ENCODE measurements at regions not wholly inside any gene's neighbourhood (a gene's known extent, or its start where the extent isn't known, plus 50 kb on each side); places are given as distances from the start of the nearest gene placed in this dataset.

DNA sequence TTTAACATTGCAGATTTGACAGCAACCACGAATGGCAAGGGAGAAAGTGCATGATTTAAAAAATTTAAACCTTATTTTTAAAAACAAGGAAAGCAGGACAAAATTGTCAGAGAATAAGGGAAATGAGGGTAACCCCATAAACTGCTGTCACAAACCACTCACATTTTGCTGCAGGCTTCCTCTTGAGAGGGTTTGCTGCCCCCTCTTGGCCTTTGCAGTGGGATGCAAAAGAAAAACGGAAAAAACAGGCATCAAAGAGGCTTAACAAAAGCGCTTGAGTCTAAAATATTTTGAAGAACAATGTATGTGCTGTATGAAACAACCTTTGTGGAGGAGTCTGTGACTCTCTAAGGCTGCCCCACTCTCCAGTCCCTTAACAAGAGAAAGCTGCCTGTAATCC, 91.6 kb downstream of the TMX3 start:
- DNase-seq (ENCODE audit: low read depth in 3 of 3), result peak in 1 of 3 experiments; percentile 16

- no peak for DNase-seq (ENCODE audit: low read depth in 3 of 3)
These were observed 103.6 kb downstream of the TMX3 start for GRCh38 chr18:68611311-68611710.

DNA sequence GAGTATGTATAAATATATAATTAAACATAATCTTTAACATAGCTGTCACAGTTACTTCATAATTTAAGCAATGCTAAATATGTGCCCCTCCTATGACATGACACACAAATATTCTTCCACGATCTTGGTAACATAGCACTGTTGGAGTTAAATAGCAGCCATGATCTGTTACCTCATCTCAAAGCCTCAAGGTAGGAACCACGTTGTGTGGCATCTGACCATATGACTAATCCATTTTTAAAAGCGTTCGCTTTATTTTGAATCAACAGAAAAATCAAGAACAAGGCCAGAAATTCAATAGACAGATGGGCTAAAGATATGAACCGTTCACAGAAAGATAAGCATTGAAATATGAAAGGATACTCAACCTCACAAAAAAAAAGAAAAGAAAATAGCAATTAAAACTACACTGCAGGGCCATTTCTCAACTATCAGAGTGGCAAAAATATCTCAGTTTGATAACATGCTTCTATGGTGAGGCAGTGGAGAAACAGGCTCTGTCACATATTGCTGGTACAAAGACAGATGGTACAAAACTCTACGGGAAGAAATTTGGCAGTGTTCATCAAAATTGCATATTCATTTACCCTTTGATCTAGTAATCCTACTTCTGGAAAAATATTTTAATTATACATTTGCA, 105.9 kb downstream of the TMX3 start:
- no peak for DNase-seq (ENCODE audit: low read depth in 3 of 3)

GRCh38 chr18:68607852-68608251, 107.1 kb downstream of the TMX3 start:
- no peak for DNase-seq (ENCODE audit: low read depth in 3 of 3)

GRCh38 chr18:68604256-68604655, 110.7 kb downstream of the TMX3 start:
- DNase-seq (ENCODE audit: low read depth in 3 of 3), result no peak

- DNase-seq (ENCODE audit: low read depth in 3 of 3), result no peak
These were observed 118.9 kb downstream of the TMX3 start for GRCh38 chr18:68596016-68596415.

GRCh38 chr18:68588169-68588568, 126.7 kb downstream of the TMX3 start:
- no peak for DNase-seq (ENCODE audit: low read depth in 3 of 3)

DNA sequence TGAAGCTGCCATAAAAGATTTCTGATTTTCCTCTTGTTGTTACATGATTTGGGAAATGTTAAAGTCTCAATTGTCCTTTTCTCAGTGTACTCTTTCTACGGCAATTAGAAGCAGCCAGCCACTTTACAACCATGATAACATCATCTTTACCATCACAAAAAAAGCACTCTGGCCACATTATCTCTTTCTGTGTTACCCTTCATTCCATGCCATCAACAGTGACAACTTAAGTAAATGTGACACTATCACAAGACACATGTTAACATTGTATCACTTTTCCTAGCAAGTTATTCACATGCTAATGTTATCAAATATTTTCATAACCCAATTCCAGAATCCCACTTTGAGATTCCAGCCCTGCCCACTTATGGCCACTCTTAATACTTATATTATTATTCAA, 131.2 kb downstream of the TMX3 start:
- DNase-seq (ENCODE audit: low read depth in 3 of 3), result no peak

- no peak for DNase-seq (ENCODE audit: low read depth in 3 of 3)
These were observed 140.6 kb downstream of the TMX3 start for GRCh38 chr18:68574311-68574710.

- no peak for DNase-seq (ENCODE audit: low read depth in 3 of 3)
These were observed 145.0 kb downstream of the TMX3 start for GRCh38 chr18:68569936-68570335.

DNA sequence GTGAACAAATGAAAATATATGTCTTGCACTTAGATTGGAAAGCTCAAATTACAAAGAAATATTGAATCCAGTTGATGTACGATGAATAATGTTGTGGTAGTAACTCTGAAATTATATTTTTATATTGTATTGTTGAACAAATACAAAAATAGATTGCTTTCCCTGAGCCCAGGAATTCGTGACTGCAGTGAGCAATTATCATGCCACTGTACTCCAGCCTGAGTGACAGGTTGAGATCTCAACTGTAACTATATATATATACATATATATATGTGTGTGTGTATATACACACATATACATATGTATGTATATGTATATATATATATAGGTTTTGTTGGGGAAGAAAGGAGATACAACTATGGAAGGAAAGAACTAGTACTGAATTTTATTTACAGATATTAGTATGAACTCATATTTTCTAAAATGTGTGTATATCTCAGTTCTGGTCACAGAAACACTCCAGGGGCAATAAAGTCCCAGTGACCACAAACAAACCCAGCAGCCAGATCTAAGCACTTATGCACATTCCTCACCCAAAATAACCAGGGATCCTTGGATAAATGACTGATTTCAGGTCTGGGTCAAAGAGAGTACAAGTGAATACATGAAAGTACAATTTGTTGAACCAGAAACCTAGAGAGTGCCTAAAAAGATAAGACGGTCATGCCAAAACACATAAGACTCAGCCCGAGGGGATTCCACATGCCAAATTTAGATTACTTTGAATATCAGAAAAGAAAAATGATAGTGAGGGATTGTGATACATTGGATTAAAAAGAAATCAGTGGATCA, 146.3 kb downstream of the TMX3 start:
- no peak for DNase-seq (ENCODE audit: low read depth in 3 of 3)

- no peak for DNase-seq (ENCODE audit: low read depth in 3 of 3)
These were observed 147.9 kb downstream of the TMX3 start for GRCh38 chr18:68566991-68567390.

DNA sequence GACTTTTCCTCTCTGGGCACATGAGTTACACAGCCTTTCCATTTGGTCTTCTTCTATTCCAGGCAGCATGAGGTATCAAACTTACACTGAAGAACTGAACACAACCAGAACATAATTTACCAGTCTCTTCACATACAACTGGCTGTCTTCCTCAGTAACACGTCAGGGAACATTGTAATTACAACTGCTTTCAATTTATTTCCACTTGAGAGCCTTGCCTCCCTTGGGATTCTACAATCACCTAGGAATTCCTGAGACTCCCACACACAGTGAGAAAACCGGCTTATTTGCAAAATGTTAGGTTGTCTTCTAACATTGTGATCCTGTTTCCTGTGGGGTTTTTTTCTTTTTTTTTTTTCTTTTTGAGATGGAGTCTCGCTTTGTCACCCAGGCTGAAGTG, 149.9 kb downstream of the TMX3 start:
- DNase-seq (ENCODE audit: low read depth in 3 of 3), result no peak

DNA sequence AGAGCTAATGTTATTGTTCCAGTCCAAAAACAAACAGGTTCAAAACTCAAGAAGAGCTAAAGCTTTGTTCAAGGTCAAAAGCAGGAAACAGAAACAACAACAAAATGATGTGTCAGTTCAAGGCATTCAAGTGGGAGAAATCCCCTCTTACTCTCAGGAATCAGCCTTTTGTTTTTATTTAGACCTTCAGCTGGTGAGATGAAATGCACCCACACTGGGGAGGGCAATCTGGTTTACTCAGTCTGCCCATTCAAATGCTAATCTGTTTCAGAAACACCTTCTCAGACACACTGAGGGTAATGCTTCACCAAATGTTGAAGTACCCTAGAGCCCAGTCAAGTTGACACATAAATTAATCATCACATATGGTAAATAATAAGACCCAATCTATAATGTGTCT, 150.6 kb downstream of the TMX3 start:
- no peak for DNase-seq (ENCODE audit: low read depth in 3 of 3)

- no peak for DNase-seq (ENCODE audit: low read depth in 3 of 3)
These were observed 154.8 kb downstream of the TMX3 start for GRCh38 chr18:68560128-68560527.

- DNase-seq (ENCODE audit: low read depth in 3 of 3), result no peak
These were observed 157.7 kb downstream of the TMX3 start for GRCh38 chr18:68557183-68557582.

GRCh38 chr18:68555879-68556301, 159.0 kb downstream of the TMX3 start:
- DNase-seq (ENCODE audit: low read depth in 3 of 3), result no peak

DNA sequence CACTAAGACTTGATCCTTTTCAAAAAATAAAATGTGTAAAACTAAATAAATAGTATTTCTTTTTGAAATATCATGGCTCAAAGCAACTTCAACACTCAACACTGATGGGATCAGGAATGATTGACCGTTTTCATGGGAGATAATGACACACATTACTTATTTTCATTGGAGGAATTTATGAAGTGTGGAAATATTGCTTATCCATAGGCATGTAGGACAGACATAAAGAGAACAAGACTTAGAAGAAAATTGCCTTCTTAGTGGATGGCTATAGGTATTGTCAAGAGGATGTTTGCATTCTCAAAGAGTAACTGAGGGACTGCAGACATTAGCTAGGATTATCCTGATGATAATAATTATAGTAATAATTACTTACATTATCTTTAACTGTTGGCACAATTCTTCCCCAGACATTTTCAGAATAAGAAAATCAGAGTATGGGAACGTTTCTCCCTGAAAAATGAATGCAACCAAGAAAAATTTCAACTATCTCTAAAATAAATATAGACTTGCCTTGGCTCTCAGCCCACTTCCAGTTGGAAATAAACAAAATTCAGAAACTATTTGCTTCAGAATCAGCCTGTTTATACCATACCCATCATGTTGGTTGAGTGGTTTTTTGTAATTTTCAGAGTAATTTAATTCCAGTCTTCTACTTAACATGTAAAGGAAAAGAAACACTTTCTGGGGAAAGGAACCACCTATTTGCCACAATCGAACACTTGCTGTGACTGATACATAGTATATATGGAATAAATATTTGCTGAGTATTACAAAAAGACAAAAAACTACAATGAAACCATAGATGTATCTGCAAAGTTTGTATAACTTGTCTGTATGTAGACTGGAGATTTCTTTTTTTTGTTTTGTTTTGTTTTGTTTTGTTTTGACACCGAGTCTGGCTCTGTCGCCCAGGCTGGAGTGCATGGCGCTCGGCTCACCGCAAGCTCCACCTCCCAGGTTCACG, 165.7 kb downstream of the TMX3 start:
- no peak for DNase-seq (ENCODE audit: low read depth in 3 of 3)

GRCh38 chr18:68543344-68543743, 171.6 kb downstream of the TMX3 start:
- DNase-seq (ENCODE audit: low read depth in 3 of 3), result no peak

GRCh38 chr18:68542846-68543245, 172.1 kb downstream of the TMX3 start:
- no peak for DNase-seq (ENCODE audit: low read depth in 3 of 3)

- no peak for DNase-seq (ENCODE audit: low read depth in 3 of 3)
These were observed 181.3 kb downstream of the TMX3 start for GRCh38 chr18:68533641-68534040.

GRCh38 chr18:68532328-68532885, 182.5 kb downstream of the TMX3 start:
- no peak for DNase-seq (ENCODE audit: low read depth in 3 of 3)
